A549 (cell line): ENCODE measurements at regions not wholly inside any gene's neighbourhood (a gene's known extent, or its start where the extent isn't known, plus 50 kb on each side); places are given as distances from the start of the nearest gene placed in this dataset.
"Not testable (repeated sequence)": the region's sequence is repeated elsewhere in the genome, so short reads cannot be mapped to it uniquely, and the experiment has no call there.

Experiments used
- ATAC-seq, 2 experiments: fragments of 200-7000 bp in 1 of 2; fragments of >200 bp in 1 of 2; cut with Nextera tagmentation in 1 of 2; cut with Tn5 transposase in 1 of 2; 3 replicates each; pipeline versions ENCODE4 v1.8.0 to v1.9.1; 2018 to 2020; ENCODE audit warnings: mild to moderate bottlenecking in 1 of 2, moderate library complexity in 1 of 2
- CTCF ChIA-PET: fragments of 300-600 bp; sonication (Branson Sonifier 250); formaldehyde crosslinking; extraction: SDS; loops from one replicate; lab custom pipeline; 2021; ENCODE audit warnings: antibody characterized with exemption, inconsistent platforms; lab: Yijun Ruan, JAX
- POLR2A ChIA-PET: fragments of 350-600 bp; formaldehyde crosslinking; extraction: SDS; loops from one replicate; lab custom pipeline; 2021; ENCODE audit warnings: antibody characterized with exemption, inconsistent platforms; lab: Yijun Ruan, JAX
- DNase-seq, 2 experiments: peaks; one replicate each; pipeline versions ENCODE4 v3.0.0 to v3.0.0-alpha.2; 2011 to 2016; ENCODE audit warnings: low read depth in 1 of 2, low spot score in 1 of 2
- FAIRE-seq: peaks from 2 replicates; lab custom pipeline; 2011; peaks lifted over from hg19 to GRCh38; lab: Jason Lieb, UNC
- H3K27ac ChIP-seq, 2 experiments: fragments of >200 bp; sonication (Bioruptor Twin); formaldehyde crosslinking; 3 replicates each; pipeline ENCODE4 v1.5.1; 2016 to 2017
- H3K4me1 ChIP-seq: fragments of >200 bp; sonication (Bioruptor Twin); formaldehyde crosslinking; 3 replicates; pipeline ENCODE4 v1.6.1; 2016
- H3K4me2 ChIP-seq: fragments of >200 bp; sonication (Bioruptor Twin); formaldehyde crosslinking; 3 replicates; pipeline ENCODE4 v1.6.1; 2016
- H3K4me3 ChIP-seq: fragments of >200 bp; sonication (Bioruptor Twin); formaldehyde crosslinking; 3 replicates; pipeline ENCODE4 v1.5.1; 2016
- H3K9me3 ChIP-seq: fragments of >200 bp; sonication (Bioruptor Twin); formaldehyde crosslinking; 3 replicates; pipeline ENCODE4 v1.6.1; 2016
- WGBS: methylation state at CpG from one replicate; pipeline ENCODE4 v1.1.6; 2017; ENCODE audit errors: missing lambda C conversion rate; 5-methylcytosine and 5-hydroxymethylcytosine counted together

- H3K4me2 ChIP-seq, H3K4me3 ChIP-seq, H3K9me3 ChIP-seq, ATAC-seq, H3K27ac ChIP-seq, DNase-seq, H3K4me1 ChIP-seq, FAIRE-seq, POLR2A ChIA-PET, CTCF ChIA-PET: not testable (repeated sequence)
- WGBS, result 47% methylated on average over 4 of the region's 7 CpGs
These were observed 71.4 kb downstream of the ZNF195 start for GRCh38 chr11:3307584-3307983.

GRCh38 chr11:3301060-3301459, 68.8 kb upstream of the MRGPRE start:
- H3K27ac ChIP-seq, H3K4me1 ChIP-seq, H3K4me3 ChIP-seq, H3K9me3 ChIP-seq, H3K4me2 ChIP-seq, DNase-seq, CTCF ChIA-PET, FAIRE-seq, ATAC-seq, POLR2A ChIA-PET: not testable (repeated sequence)
- WGBS, result no CpG with 5 or more reads among the region's 12 CpGs

- POLR2A ChIA-PET, H3K9me3 ChIP-seq, DNase-seq, CTCF ChIA-PET, H3K4me1 ChIP-seq, H3K4me3 ChIP-seq, H3K4me2 ChIP-seq, H3K27ac ChIP-seq, ATAC-seq, FAIRE-seq: not testable (repeated sequence)
- WGBS, result no CpG with 5 or more reads among the region's 14 CpGs
These were observed 68.4 kb upstream of the MRGPRE start for GRCh38 chr11:3300579-3300978.

GRCh38 chr11:3297834-3298233, 65.6 kb upstream of the MRGPRE start:
- ATAC-seq, H3K4me2 ChIP-seq, H3K9me3 ChIP-seq, H3K4me1 ChIP-seq, FAIRE-seq, POLR2A ChIA-PET, CTCF ChIA-PET, H3K27ac ChIP-seq, H3K4me3 ChIP-seq: not testable (repeated sequence)
- peak in 1 of 2 experiments; percentile 0 for DNase-seq
- WGBS, result 29% methylated on average over 5 of the region's 5 CpGs

GRCh38 chr11:3290563-3290962, 58.3 kb upstream of the MRGPRE start:
- no CpG with 5 or more reads among the region's 7 CpGs for WGBS
- CTCF ChIA-PET, POLR2A ChIA-PET, H3K4me1 ChIP-seq, ATAC-seq, H3K27ac ChIP-seq, DNase-seq, FAIRE-seq, H3K4me2 ChIP-seq, H3K9me3 ChIP-seq, H3K4me3 ChIP-seq: not testable (repeated sequence)

- CTCF ChIA-PET, H3K27ac ChIP-seq, FAIRE-seq, POLR2A ChIA-PET, H3K4me3 ChIP-seq, H3K4me1 ChIP-seq, ATAC-seq, DNase-seq, H3K4me2 ChIP-seq, H3K9me3 ChIP-seq: not testable (repeated sequence)
- WGBS, result no CpG with 5 or more reads among the region's 8 CpGs
These were observed 55.2 kb upstream of the MRGPRE start for GRCh38 chr11:3287326-3287905.

GRCh38 chr11:3285261-3285660, 53.0 kb upstream of the MRGPRE start:
- H3K4me1 ChIP-seq, FAIRE-seq: not testable (repeated sequence)

GRCh38 chr11:3284248-3284647, 52.0 kb upstream of the MRGPRE start:
- H3K4me1 ChIP-seq, FAIRE-seq, H3K9me3 ChIP-seq, POLR2A ChIA-PET, H3K27ac ChIP-seq, H3K4me3 ChIP-seq, CTCF ChIA-PET, ATAC-seq, DNase-seq, H3K4me2 ChIP-seq: not testable (repeated sequence)
- no CpG with 5 or more reads among the region's 12 CpGs for WGBS

More at GRCh38 chr11:3285261-3285660, 53.0 kb upstream of the MRGPRE start:
- ATAC-seq, H3K9me3 ChIP-seq, CTCF ChIA-PET, H3K4me3 ChIP-seq, DNase-seq, H3K4me2 ChIP-seq, POLR2A ChIA-PET, H3K27ac ChIP-seq: not testable (repeated sequence)
- WGBS, result no CpG with 5 or more reads among the region's 3 CpGs

GRCh38 chr11:3282692-3283091, 50.5 kb upstream of the MRGPRE start:
- CTCF ChIA-PET, H3K4me3 ChIP-seq, DNase-seq, ATAC-seq, FAIRE-seq, H3K4me2 ChIP-seq, H3K27ac ChIP-seq, POLR2A ChIA-PET, H3K4me1 ChIP-seq, H3K9me3 ChIP-seq: not testable (repeated sequence)
- WGBS, result 100% methylated on average over 1 of the region's 4 CpGs
